RWPE1 (cell line): ENCODE measurements at regions not wholly inside any gene's neighbourhood (a gene's known extent, or its start where the extent isn't known, plus 50 kb on each side); places are given as distances from the start of the nearest gene placed in this dataset.

Experiments used
- CTCF ChIA-PET: fragments of 350-600 bp; sonication (Branson Sonifier 250); formaldehyde crosslinking; extraction: SDS; loops from one replicate; lab custom pipeline; 2021; lab: Yijun Ruan, JAX
- POLR2A ChIA-PET: fragments of 400-600 bp; formaldehyde crosslinking; extraction: SDS; loops from one replicate; lab custom pipeline; 2020; ENCODE audit warnings: antibody characterized with exemption; ENCODE audit not compliant: low non-redundant PET; lab: Yijun Ruan, JAX
- DNase-seq: peaks from one replicate; pipeline ENCODE4 v3.0.0; 2012; ENCODE audit warnings: low spot score
- H3K27ac ChIP-seq: fragments of 450-650 bp; 2 replicates; pipeline ENCODE4 v1.5.1; 2017
- CTCF ChIP-seq: fragments of 450-650 bp; conservative IDR thresholded peaks from 2 replicates; pipeline ENCODE4 v1.5.1; 2017; ENCODE audit warnings: low read depth, mild to moderate bottlenecking

GRCh38 chr12:87520968-87521367 is 508.2 kb downstream of the C12orf50 start:
- TF ChIP-seq CTCF = no peak
- no peak overlapping the region for H3K27ac ChIP-seq
- DNase-seq = no peak
- CTCF ChIA-PET = no interaction called here
- POLR2A ChIA-PET = no interaction called here

- peak; percentile 3 for DNase-seq
- ChIA-PET POLR2A (no interaction called here), CTCF (interaction anchor here (0.6 kb wide), 1 partner anchor 52 kb away, joined by 5 read pairs; no protein-coding TSS in a partner anchor)
- H3K27ac ChIP-seq = peak overlapping the region; percentile 91
- TF ChIP-seq CTCF = no peak
Observed at GRCh38 chr12:87518481-87518880, 510.7 kb downstream of the C12orf50 start.

DNA sequence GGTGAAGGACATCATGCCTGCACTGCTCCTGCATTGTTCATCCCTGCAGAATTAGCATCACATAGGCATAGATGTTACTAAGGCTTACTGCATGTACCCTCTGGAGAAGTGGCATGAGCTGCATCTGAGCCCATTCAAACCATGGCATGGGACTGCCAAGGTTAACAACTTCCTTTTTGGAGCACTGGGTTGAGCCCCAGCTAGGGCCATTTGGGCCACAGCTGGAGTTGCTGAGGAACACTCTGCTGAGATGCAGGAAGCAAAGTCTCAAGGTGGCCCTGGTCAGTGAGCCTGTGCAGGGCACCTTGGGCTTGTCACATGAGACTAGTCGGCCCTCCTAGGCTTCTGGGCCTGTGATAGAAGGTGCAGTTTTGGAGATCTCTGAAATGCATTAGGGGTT is 511.2 kb downstream of the C12orf50 start:
- POLR2A ChIA-PET = no interaction called here
- no peak for DNase-seq
- CTCF ChIA-PET = interaction anchor here (0.6 kb wide), 1 partner anchor 52 kb away, joined by 5 read pairs; no protein-coding TSS in a partner anchor
- H3K27ac ChIP-seq = peak overlapping the region; percentile 91
- no peak for TF ChIP-seq CTCF

- ChIA-PET POLR2A (no interaction called here), CTCF (no interaction called here)
- no peak for DNase-seq
- no peak overlapping the region for H3K27ac ChIP-seq
- TF ChIP-seq CTCF = no peak
Observed at GRCh38 chr12:87513536-87514280, 515.5 kb downstream of the C12orf50 start.

GRCh38 chr12:87511371-87511770 is 517.8 kb downstream of the C12orf50 start:
- ChIA-PET CTCF (interaction anchor here (0.6 kb wide), 1 partner anchor 711 kb away, joined by 3 read pairs; no protein-coding TSS in a partner anchor), POLR2A (no interaction called here)
- H3K27ac ChIP-seq = no peak overlapping the region
- no peak for DNase-seq
- TF ChIP-seq CTCF = no peak

DNA sequence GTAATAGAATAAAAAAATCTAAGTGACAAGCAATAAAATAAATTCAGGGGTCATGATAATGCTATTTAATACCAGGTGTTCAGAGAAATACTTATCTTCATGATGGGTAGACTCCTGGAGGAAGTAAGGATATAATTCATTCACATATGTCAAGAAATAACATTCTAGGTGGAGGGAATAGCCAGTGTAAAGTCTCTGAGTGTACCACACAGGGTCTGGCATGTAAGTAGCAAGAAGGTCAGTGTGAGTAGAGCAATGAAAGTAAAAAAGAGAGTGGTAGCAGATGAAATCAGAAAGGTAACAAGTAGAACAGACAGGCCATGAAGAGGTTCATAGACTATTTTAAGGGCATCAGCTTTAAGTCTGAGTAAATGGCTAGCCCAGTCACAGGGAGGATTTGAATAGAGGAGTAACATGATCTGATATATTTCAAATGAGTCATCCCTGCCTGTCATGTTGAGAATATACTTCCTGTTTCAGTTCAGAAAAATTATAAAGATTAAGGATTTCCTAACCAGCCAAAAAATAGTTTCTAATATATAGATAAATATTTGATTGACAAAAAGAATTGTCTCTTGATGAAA is 519.9 kb downstream of the C12orf50 start:
- DNase-seq = peak; percentile 69
- no peak overlapping the region for H3K27ac ChIP-seq
- TF ChIP-seq CTCF = no peak
- ChIA-PET POLR2A (no interaction called here), CTCF (no interaction called here)
